ENCODE measurements at regions not wholly inside any gene's neighbourhood (a gene's known extent, or its start where the extent isn't known, plus 50 kb on each side); places are given as distances from the start of the nearest gene placed in this dataset.

GRCh38 chr10:110413049-110413783, 84.5 kb upstream of the DUSP5 start:
- Histone ChIP-seq H3K9me2 (no peaks in the 10 kb centered on the region), H3K27ac (ENCODE audit: low read depth in 2 of 2, low read length in 1 of 2) (no peak overlapping the region), H3K4me2 (no peak overlapping the region), H4K20me1 (ENCODE audit: insufficient read depth) (no peaks in the 10 kb centered on the region), H3K36me3 (replicated peaks in 1 of 2; ENCODE audit: control insufficient read depth in 1 of 2, insufficient read depth in 2 of 2, low read length in 1 of 2) (no peaks in the 10 kb centered on the region), H3K9me3 (no peaks in the 10 kb centered on the region), H3F3A (replicated peaks; ENCODE audit: insufficient read depth) (peaks cover 12% of the 10 kb centered on the region), H2AFZ (ENCODE audit: low read depth) (no peak overlapping the region), H3K9ac (no peak overlapping the region), H3K79me2 (ENCODE audit: insufficient read depth) (no peaks in the 10 kb centered on the region), H3K27me3 (ENCODE audit: insufficient read depth) (no peaks in the 10 kb centered on the region), H3K4me3 (ENCODE audit: low read depth in 2 of 2, low read length in 1 of 2) (no peak overlapping the region), H3K4me1 (ENCODE audit: control insufficient read depth in 1 of 2, insufficient read depth in 2 of 2, low read depth in 1 of 2, low read length in 1 of 2) (peaks cover 18 to 39% of the 10 kb centered on the region in 2 experiments; a peak in 3 of 4 replicates)
- ChIA-PET POLR2A (no interaction called here), CTCF (interaction anchor here (0.8 kb wide), 1 partner anchor 9 kb away, joined by 3 read pairs; no protein-coding TSS in a partner anchor)
- TF ChIP-seq GATA2 (CRISPR knock-in tag; IDR thresholded peaks at IDR 0.05) (no peak), FOSL2 (IDR thresholded peaks at IDR 0.05; ENCODE audit: borderline replicate concordance, low read depth) (no peak), IRF3 (IDR thresholded peaks at IDR 0.05; ENCODE audit: low read depth, low read length) (no peak), RCOR1 (IDR thresholded peaks at IDR 0.05; ENCODE audit: low read length) (no peak), EZH2phosphoT487 (IDR thresholded peaks at IDR 0.05; ENCODE audit: borderline replicate concordance, low read depth) (no peak), MEF2A (IDR thresholded peaks at IDR 0.05; ENCODE audit: borderline replicate concordance, low read depth) (no peak), NFIC (IDR thresholded peaks at IDR 0.05; ENCODE audit: borderline replicate concordance) (no peak), POLR2AphosphoS5 (IDR thresholded peaks at IDR 0.05; ENCODE audit: low read depth, low read length) (no peak), REST (IDR thresholded peaks at IDR 0.05; ENCODE audit: low read depth, low read length) (no peak), NRF1 (IDR thresholded peaks at IDR 0.05; ENCODE audit: low read depth, low read length) (no peak), TAF1 (IDR thresholded peaks at IDR 0.05; ENCODE audit: borderline replicate concordance, low read depth, low read length) (no peak), PBX3 (IDR thresholded peaks at IDR 0.05) (no peak)
- TF ChIP-seq, protein P1, sequence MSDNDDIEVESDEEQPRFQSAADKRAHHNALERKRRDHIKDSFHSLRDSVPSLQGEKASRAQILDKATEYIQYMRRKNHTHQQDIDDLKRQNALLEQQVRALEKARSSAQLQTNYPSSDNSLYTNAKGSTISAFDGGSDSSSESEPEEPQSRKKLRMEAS (IDR thresholded peaks at IDR 0.05; ENCODE audit: low read depth) = no peak
- no peak for DNase-seq
- 100% methylated on average over 2 of the region's 2 CpGs for WGBS (ENCODE audit: low lambda C conversion rate)
